Osteocyte (in vitro differentiated cells): ENCODE measurements at regions not wholly inside any gene's neighbourhood (a gene's known extent, or its start where the extent isn't known, plus 50 kb on each side); places are given as distances from the start of the nearest gene placed in this dataset.

Experiments used
- DNase-seq: peaks from one replicate; pipeline ENCODE4 v3.0.0; 2021; ENCODE audit warnings: mixed read lengths; ENCODE audit not compliant: unreplicated experiment; ENCODE audit errors: extremely low spot score
- H3K27ac Mint-ChIP-seq: one replicate; pipeline ENCODE4 v1.8.0; 2021; ENCODE audit warnings: mild to moderate bottlenecking, mixed read lengths; ENCODE audit not compliant: unreplicated experiment
- H3K27me3 Mint-ChIP-seq: one replicate; pipeline ENCODE4 v1.8.0; 2021; ENCODE audit warnings: mixed read lengths; ENCODE audit not compliant: unreplicated experiment
- H3K36me3 Mint-ChIP-seq: one replicate; pipeline ENCODE4 v1.8.0; 2021; ENCODE audit warnings: mixed read lengths; ENCODE audit not compliant: unreplicated experiment
- H3K4me1 Mint-ChIP-seq: one replicate; pipeline ENCODE4 v1.8.0; 2021; ENCODE audit warnings: mixed read lengths; ENCODE audit not compliant: unreplicated experiment
- H3K4me3 Mint-ChIP-seq: one replicate; pipeline ENCODE4 v1.8.0; 2021; ENCODE audit warnings: mild to moderate bottlenecking, moderate library complexity, mixed read lengths; ENCODE audit not compliant: unreplicated experiment
- H3K9me3 Mint-ChIP-seq: one replicate; pipeline ENCODE4 v1.8.0; 2021; ENCODE audit warnings: mixed read lengths; ENCODE audit not compliant: unreplicated experiment
- CTCF ChIP-seq: fragments of 200-600 bp; sonication (generic); IDR thresholded peaks from 2 replicates; pipeline ENCODE4 v1.5.0; 2021; ENCODE audit warnings: antibody characterized with exemption, mild to moderate bottlenecking, moderate library complexity

- no peaks in the 10 kb centered on the region for H3K36me3 Mint-ChIP-seq
- no peaks in the 10 kb centered on the region for H3K9me3 Mint-ChIP-seq
- H3K27ac Mint-ChIP-seq, result no peak overlapping the region
- peaks cover 3% of the 10 kb centered on the region for H3K4me1 Mint-ChIP-seq
- TF ChIP-seq CTCF, result no peak
- no peaks in the 10 kb centered on the region for H3K27me3 Mint-ChIP-seq
- no peak for DNase-seq
- H3K4me3 Mint-ChIP-seq, result no peak overlapping the region
Observed at GRCh38 chr10:62631241-62631640, 173.3 kb upstream of the ADO start.

GRCh38 chr10:62632071-62632809 lies 172.3 kb upstream of the ADO start:
- no peak for DNase-seq
- no peaks in the 10 kb centered on the region for H3K27me3 Mint-ChIP-seq
- H3K4me3 Mint-ChIP-seq, result no peak overlapping the region
- no peaks in the 10 kb centered on the region for H3K9me3 Mint-ChIP-seq
- no peaks in the 10 kb centered on the region for H3K4me1 Mint-ChIP-seq
- TF ChIP-seq CTCF, result no peak
- no peak overlapping the region for H3K27ac Mint-ChIP-seq
- H3K36me3 Mint-ChIP-seq, result no peaks in the 10 kb centered on the region

- Mint-ChIP-seq H3K9me3 (no peaks in the 10 kb centered on the region), H3K27ac (no peak overlapping the region)
- TF ChIP-seq CTCF, result no peak
Observed at GRCh38 chr10:62633976-62634375, 170.5 kb upstream of the ADO start.

GRCh38 chr10:62634576-62634975 lies 169.9 kb upstream of the ADO start:
- H3K36me3 Mint-ChIP-seq, result no peaks in the 10 kb centered on the region
- no peak overlapping the region for H3K4me3 Mint-ChIP-seq
- no peaks in the 10 kb centered on the region for H3K4me1 Mint-ChIP-seq
- no peak for DNase-seq
- no peak overlapping the region for H3K27ac Mint-ChIP-seq
- H3K9me3 Mint-ChIP-seq, result no peaks in the 10 kb centered on the region
- TF ChIP-seq CTCF, result no peak
- no peaks in the 10 kb centered on the region for H3K27me3 Mint-ChIP-seq

More at GRCh38 chr10:62633976-62634375, 170.5 kb upstream of the ADO start:
- Mint-ChIP-seq H3K36me3 (no peaks in the 10 kb centered on the region), H3K27me3 (no peaks in the 10 kb centered on the region), H3K4me3 (no peak overlapping the region), H3K4me1 (no peaks in the 10 kb centered on the region)
- no peak for DNase-seq

GRCh38 chr10:62635127-62635526 lies 169.4 kb upstream of the ADO start:
- no peak for DNase-seq
- Mint-ChIP-seq H3K4me1 (no peaks in the 10 kb centered on the region), H3K27ac (no peak overlapping the region), H3K9me3 (no peaks in the 10 kb centered on the region), H3K27me3 (no peaks in the 10 kb centered on the region), H3K36me3 (no peaks in the 10 kb centered on the region), H3K4me3 (no peak overlapping the region)
- no peak for TF ChIP-seq CTCF
